Breast epithelium (tissue), 3 donors: ENCODE measurements at regions not wholly inside any gene's neighbourhood (a gene's known extent, or its start where the extent isn't known, plus 50 kb on each side); places are given as distances from the start of the nearest gene placed in this dataset.

ENCODE experiments used
- CTCF ChIP-seq, 3 donors: fragments of 450-650 bp; IDR thresholded peaks; one replicate each; pipeline ENCODE4 v1.5.1; 2016 to 2017; ENCODE audit warnings: antibody characterized with exemption in 3 of 3, mild to moderate bottlenecking in 3 of 3, moderate library complexity in 3 of 3
- POLR2AphosphoS5 ChIP-seq, 3 donors: sonication (generic); formaldehyde crosslinking; IDR thresholded peaks; one replicate each; pipeline ENCODE4 v1.6.1; 2017; ENCODE audit warnings: antibody characterized with exemption in 3 of 3

DNA sequence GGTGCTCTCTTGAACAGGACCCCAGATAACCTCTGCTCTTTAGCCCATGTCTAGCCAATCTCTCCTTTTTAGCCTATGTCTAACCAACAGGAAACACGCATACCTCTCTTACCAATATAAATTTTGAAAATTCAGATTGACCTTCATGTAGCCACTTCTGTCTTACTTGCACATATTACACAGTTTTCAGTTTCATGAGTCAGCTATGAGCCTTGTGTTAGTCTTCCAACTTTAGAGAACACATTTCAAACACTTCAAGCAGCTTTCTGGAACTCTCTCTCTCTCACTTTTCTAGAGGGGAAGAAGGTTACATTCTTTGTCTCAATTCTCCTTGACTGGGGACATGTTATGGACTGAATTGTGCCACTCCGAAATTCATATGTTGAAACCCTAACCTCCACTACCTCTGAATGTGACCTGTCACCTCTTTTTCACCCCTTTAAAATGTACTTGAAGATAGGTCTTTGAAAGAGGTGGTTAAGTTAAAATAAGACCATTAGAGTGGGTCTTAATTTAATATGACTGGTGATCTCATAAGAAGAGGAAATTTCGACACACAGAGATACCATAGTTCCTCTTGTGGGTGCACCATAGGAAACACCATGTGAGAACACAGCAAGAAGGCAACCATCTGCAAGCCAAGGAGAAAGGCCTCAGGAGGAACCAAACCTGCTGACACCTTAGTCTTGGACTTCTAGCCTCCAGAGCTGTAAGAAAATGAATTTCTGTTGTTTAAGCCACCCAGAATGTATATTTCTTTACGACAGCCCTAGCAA, 480.3 kb upstream of the ALCAM start:
- no peak for TF ChIP-seq CTCF (IDR thresholded peaks at IDR 0.05)
- TF ChIP-seq POLR2AphosphoS5 (IDR thresholded peaks at IDR 0.05): no peak
